ENCODE measurements at regions not wholly inside any gene's neighbourhood (a gene's known extent, or its start where the extent isn't known, plus 50 kb on each side); places are given as distances from the start of the nearest gene placed in this dataset.
"Not testable (repeated sequence)": the region's sequence is repeated elsewhere in the genome, so short reads cannot be mapped to it uniquely, and the experiment has no call there.

DNA sequence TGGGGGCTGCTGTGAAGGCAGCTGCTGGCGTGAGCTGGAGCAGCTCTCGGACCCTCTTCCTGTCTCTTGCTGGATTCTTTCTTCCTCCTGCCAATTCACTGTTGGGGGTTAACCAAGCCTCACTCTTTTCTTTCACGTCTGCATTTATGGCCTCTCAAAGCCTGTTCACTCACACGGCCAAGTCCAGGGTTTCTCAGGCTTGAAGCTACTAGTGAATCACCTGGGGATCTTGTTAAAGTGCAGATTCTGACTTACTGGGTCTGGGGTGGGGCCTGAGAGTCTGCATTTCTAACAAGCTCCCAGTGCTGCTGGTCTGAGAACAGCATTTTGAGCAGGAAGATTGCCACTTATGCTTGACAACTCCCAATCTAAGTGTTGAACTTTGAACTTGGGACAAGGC is 3072.2 kb downstream of the RPIA start:
- H3K27ac ChIP-seq (ENCODE audit: low read depth, low read length); H3K79me2 ChIP-seq (ENCODE audit: control insufficient read depth, low read length); H4K20me1 ChIP-seq (ENCODE audit: control insufficient read depth, insufficient read depth, low read depth, low read length); H3K9me3 ChIP-seq (ENCODE audit: control insufficient read depth, insufficient read depth, low read length); H3K9me2 ChIP-seq (replicated peaks; ENCODE audit: control insufficient read depth, low read length); H3K4me2 ChIP-seq (ENCODE audit: low read length); H3K36me3 ChIP-seq (ENCODE audit: control insufficient read depth, low read length); H3K4me1 ChIP-seq (ENCODE audit: control insufficient read depth, low read length); H3F3A ChIP-seq (ENCODE audit: control insufficient read depth, insufficient read depth); H3K27me3 ChIP-seq (ENCODE audit: control insufficient read depth, low read length); H3K4me3 ChIP-seq (ENCODE audit: low read length): not testable (repeated sequence)

DNA sequence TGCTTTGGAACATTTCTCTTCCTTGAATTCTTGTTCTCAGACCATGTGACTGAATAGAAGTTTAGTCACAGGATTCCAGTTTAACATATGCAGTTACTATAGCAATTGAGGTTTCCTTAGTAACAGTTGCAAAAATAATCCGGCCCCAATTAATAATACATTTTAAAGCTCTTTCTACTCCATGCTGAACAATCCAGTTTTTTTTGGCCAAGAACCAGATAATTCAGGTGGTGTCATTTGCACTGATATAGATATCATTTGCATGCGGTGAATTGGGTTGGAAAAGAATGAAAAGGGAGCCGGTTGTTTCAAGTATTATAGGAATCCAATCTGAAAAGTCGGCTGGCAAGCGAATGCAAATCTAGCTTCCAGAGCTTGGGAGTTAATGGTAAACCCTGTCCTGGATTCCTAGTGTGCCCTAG is 3073.1 kb downstream of the RPIA start:
- H3K36me3 ChIP-seq (ENCODE audit: control insufficient read depth, low read length); H3K4me2 ChIP-seq (ENCODE audit: low read length); H3K79me2 ChIP-seq (ENCODE audit: control insufficient read depth, low read length); H3K4me3 ChIP-seq (ENCODE audit: low read length); H3F3A ChIP-seq (ENCODE audit: control insufficient read depth, insufficient read depth); H3K27ac ChIP-seq (ENCODE audit: low read depth, low read length); H4K20me1 ChIP-seq (ENCODE audit: control insufficient read depth, insufficient read depth, low read depth, low read length); H3K9me2 ChIP-seq (replicated peaks; ENCODE audit: control insufficient read depth, low read length); H3K4me1 ChIP-seq (ENCODE audit: control insufficient read depth, low read length); H3K27me3 ChIP-seq (ENCODE audit: control insufficient read depth, low read length); H3K9me3 ChIP-seq (ENCODE audit: control insufficient read depth, insufficient read depth, low read length): not testable (repeated sequence)

DNA sequence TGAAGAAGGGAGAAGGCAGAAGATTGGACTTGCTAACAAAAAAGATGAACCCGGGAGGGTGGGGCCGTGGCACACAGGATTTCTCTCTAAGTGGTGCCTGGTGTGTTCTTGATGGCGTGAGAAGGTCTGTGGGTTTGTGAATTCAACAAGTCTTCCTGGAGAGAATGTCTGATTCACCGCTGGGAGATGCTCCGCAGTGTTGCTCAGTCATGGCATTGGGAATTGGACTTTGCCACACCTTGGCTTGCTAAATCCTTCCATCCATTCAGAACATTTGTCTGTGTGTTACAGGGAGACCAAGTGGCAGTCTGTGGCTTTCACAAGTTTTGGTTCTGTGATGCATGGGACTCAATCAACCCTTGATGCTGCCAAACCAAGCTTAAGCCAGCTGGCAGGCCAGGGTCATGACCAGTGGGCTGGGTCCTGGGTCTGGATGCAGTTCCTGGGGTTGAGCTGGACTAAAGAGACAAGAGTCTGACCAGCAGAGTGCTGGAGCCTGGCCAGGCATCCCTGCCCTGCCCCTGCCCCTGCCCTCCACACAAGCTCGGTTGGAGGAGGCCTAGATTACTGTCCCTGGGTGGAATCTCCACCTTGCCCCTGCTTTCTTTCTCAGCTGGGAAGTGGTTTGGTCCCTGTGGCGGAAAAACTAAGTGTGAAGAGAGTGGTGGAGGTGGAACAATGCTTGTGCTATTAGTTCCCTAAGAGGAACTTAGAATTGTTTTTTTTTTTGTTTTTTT is 3073.7 kb downstream of the RPIA start:
- H3K4me2 ChIP-seq (ENCODE audit: low read length); H3K9me2 ChIP-seq (replicated peaks; ENCODE audit: control insufficient read depth, low read length); H3K4me3 ChIP-seq (ENCODE audit: low read length); H3K9me3 ChIP-seq (ENCODE audit: control insufficient read depth, insufficient read depth, low read length); H3K27me3 ChIP-seq (ENCODE audit: control insufficient read depth, low read length); H4K20me1 ChIP-seq (ENCODE audit: control insufficient read depth, insufficient read depth, low read depth, low read length); H3F3A ChIP-seq (ENCODE audit: control insufficient read depth, insufficient read depth); H3K27ac ChIP-seq (ENCODE audit: low read depth, low read length); H3K36me3 ChIP-seq (ENCODE audit: control insufficient read depth, low read length); H3K4me1 ChIP-seq (ENCODE audit: control insufficient read depth, low read length); H3K79me2 ChIP-seq (ENCODE audit: control insufficient read depth, low read length): not testable (repeated sequence)

DNA sequence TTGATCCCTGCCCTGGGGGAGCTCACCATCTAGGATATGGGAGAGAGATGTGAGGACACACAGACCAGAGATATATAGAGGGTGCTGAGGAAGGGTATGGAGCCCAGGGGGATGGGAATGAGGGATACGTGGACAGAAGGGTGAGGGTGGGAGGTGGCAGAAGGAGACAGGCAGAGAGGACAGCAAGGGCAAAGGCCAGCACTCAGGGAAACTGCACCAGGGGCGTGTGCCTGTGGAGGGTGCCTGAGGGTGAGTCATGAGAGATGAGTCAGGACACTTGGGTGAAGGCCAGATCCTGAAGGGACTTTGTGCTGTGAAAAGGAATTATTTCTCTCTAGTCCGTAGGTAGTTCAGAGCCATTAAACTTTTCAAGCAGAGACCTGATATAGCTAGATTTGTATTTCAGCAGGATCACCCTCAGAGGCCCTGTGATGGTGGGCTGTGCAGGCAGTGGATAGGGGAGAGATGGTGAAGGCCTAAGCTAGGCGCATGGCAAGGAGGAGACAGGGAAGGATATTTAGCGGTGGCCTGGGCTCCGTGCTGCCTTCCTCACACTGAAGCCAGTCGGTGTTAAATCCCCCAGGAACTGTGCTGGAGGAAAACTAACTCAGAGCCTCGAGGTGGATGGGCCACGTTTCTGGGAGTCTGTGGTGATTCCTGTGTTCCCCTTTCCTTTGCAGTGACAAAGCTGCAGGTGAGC is 3075.0 kb downstream of the RPIA start:
- not testable (repeated sequence) for H3K36me3 ChIP-seq (ENCODE audit: control insufficient read depth, low read length); H3K27me3 ChIP-seq (ENCODE audit: control insufficient read depth, low read length); H3K9me3 ChIP-seq (ENCODE audit: control insufficient read depth, insufficient read depth, low read length); H3K4me3 ChIP-seq (ENCODE audit: low read length); H3K4me1 ChIP-seq (ENCODE audit: control insufficient read depth, low read length); H3K79me2 ChIP-seq (ENCODE audit: control insufficient read depth, low read length); H3K27ac ChIP-seq (ENCODE audit: low read depth, low read length); H3K4me2 ChIP-seq (ENCODE audit: low read length); H3F3A ChIP-seq (ENCODE audit: control insufficient read depth, insufficient read depth); H4K20me1 ChIP-seq (ENCODE audit: control insufficient read depth, insufficient read depth, low read depth, low read length); H3K9me2 ChIP-seq (replicated peaks; ENCODE audit: control insufficient read depth, low read length)

DNA sequence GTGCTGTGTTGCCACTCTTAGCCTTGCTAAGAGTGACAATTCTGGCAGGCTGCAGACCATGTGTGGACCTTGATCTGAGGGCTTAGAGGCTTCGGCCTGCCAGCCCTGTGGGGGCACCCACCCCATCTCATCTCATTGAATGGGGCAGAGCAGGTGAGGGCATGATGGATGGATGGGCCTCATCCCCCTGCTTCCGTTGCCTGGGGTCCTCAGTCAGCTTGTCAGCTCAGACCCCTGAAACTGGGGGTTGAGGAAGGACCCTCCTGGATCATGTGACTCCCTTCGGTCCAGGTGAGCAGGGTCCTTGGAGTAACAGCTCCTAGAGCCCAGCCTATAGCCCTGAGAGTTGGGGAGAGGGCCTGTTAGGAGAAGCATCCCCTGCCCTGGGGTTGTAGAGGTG is 3076.8 kb downstream of the RPIA start:
- not testable (repeated sequence) for H3K9me3 ChIP-seq (ENCODE audit: control insufficient read depth, insufficient read depth, low read length); H3K4me3 ChIP-seq (ENCODE audit: low read length); H3K4me2 ChIP-seq (ENCODE audit: low read length); H3K27me3 ChIP-seq (ENCODE audit: control insufficient read depth, low read length); H3K79me2 ChIP-seq (ENCODE audit: control insufficient read depth, low read length); H3F3A ChIP-seq (ENCODE audit: control insufficient read depth, insufficient read depth); H3K27ac ChIP-seq (ENCODE audit: low read depth, low read length); H3K36me3 ChIP-seq (ENCODE audit: control insufficient read depth, low read length); H3K9me2 ChIP-seq (replicated peaks; ENCODE audit: control insufficient read depth, low read length); H3K4me1 ChIP-seq (ENCODE audit: control insufficient read depth, low read length); H4K20me1 ChIP-seq (ENCODE audit: control insufficient read depth, insufficient read depth, low read depth, low read length)

DNA sequence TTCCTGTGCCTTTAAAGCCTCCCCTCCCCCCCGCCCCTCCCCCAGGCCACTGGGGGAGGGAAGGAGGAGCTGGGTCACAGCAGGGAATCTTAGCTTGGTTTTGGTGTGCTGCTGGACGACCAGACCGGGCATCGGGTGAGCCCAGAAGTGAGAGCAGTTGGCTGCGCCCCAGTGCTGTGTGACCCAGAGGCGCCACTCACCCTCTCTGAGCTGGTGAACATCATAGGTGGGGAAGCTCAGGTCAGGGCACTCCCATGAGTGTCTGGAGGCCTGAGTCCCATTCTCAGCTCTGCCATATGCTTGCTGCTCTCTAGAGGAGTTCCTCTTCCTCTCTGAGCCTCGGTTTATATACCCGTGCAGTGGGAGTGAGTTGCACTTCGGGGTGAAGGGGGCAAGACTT is 3077.5 kb downstream of the RPIA start:
- not testable (repeated sequence) for H3K36me3 ChIP-seq (ENCODE audit: control insufficient read depth, low read length); H3K9me2 ChIP-seq (replicated peaks; ENCODE audit: control insufficient read depth, low read length); H3K4me3 ChIP-seq (ENCODE audit: low read length); H3K9me3 ChIP-seq (ENCODE audit: control insufficient read depth, insufficient read depth, low read length); H3K27me3 ChIP-seq (ENCODE audit: control insufficient read depth, low read length); H3K27ac ChIP-seq (ENCODE audit: low read depth, low read length); H3K4me2 ChIP-seq (ENCODE audit: low read length); H3K4me1 ChIP-seq (ENCODE audit: control insufficient read depth, low read length); H3K79me2 ChIP-seq (ENCODE audit: control insufficient read depth, low read length); H4K20me1 ChIP-seq (ENCODE audit: control insufficient read depth, insufficient read depth, low read depth, low read length); H3F3A ChIP-seq (ENCODE audit: control insufficient read depth, insufficient read depth)

DNA sequence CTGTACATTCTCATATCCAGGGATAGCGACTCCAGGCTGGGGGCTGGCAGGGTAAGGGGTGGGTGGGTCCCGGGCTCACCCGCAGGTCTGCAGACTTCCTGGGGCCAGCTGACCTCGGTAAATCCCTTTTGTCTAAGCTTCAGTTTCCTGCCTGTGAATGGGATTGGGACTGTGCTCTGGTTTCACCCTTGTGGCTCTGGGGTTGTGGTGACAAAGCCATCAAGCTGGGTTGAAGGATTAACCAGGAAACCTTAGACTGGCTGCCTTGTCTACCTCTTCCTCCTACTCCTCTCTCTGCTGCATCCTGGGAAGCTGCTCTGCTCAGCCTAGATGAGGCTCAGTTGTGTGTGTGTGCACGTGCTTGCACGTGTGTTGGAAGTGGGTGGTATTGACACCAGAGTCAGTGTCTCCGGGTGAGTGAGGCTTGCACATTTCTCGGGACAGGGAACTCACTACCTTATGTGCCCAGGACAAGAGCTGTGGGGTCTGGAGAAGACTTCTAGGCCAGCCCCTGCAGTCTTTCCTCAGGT is 3078.6 kb downstream of the RPIA start:
- not testable (repeated sequence) for H3K9me3 ChIP-seq (ENCODE audit: control insufficient read depth, insufficient read depth, low read length); H3K4me3 ChIP-seq (ENCODE audit: low read length); H3K79me2 ChIP-seq (ENCODE audit: control insufficient read depth, low read length)

DNA sequence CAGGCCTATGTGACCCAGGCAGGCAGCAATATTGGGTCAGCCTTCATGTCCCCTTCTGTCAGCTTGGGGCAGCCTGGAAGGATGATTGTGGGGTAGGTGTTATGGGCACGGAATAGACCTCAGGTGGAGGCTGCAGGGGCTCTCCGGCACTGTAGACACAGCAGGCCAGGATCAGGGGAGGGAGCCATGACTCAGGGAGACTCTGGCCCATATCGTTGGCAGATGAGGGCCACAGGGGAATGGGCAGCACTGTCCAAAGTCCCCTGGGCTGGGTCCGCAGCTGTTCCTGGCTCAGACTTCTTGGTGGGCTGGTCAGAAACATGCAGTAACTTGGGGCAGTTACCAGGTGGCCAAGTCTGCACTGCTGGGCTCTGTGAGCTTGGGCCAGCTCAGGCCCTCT is 3080.1 kb downstream of the RPIA start:
- not testable (repeated sequence) for H3K27ac ChIP-seq (ENCODE audit: low read depth, low read length); H3K4me3 ChIP-seq (ENCODE audit: low read length); H3K4me1 ChIP-seq (ENCODE audit: control insufficient read depth, low read length); H3K79me2 ChIP-seq (ENCODE audit: control insufficient read depth, low read length); H4K20me1 ChIP-seq (ENCODE audit: control insufficient read depth, insufficient read depth, low read depth, low read length); H3K4me2 ChIP-seq (ENCODE audit: low read length); H3K9me3 ChIP-seq (ENCODE audit: control insufficient read depth, insufficient read depth, low read length); H3F3A ChIP-seq (ENCODE audit: control insufficient read depth, insufficient read depth); H3K27me3 ChIP-seq (ENCODE audit: control insufficient read depth, low read length); H3K9me2 ChIP-seq (replicated peaks; ENCODE audit: control insufficient read depth, low read length); H3K36me3 ChIP-seq (ENCODE audit: control insufficient read depth, low read length)

More for the DNA sequence above, 3078.6 kb downstream of the RPIA start:
- not testable (repeated sequence) for H3K27ac ChIP-seq (ENCODE audit: low read depth, low read length); H3K27me3 ChIP-seq (ENCODE audit: control insufficient read depth, low read length); H3K9me2 ChIP-seq (replicated peaks; ENCODE audit: control insufficient read depth, low read length); H3F3A ChIP-seq (ENCODE audit: control insufficient read depth, insufficient read depth); H4K20me1 ChIP-seq (ENCODE audit: control insufficient read depth, insufficient read depth, low read depth, low read length); H3K36me3 ChIP-seq (ENCODE audit: control insufficient read depth, low read length); H3K4me2 ChIP-seq (ENCODE audit: low read length); H3K4me1 ChIP-seq (ENCODE audit: control insufficient read depth, low read length)

All from DOHH2 (cell line).